Ovary (tissue), 3 donors: ENCODE measurements at regions not wholly inside any gene's neighbourhood (a gene's known extent, or its start where the extent isn't known, plus 50 kb on each side); places are given as distances from the start of the nearest gene placed in this dataset.

Experiments used
- EP300 ChIP-seq: sonication (generic); formaldehyde crosslinking; IDR thresholded peaks from one replicate; pipeline ENCODE4 v1.6.1; 2017; ENCODE audit warnings: antibody characterized with exemption
- POLR2A ChIP-seq: fragments of 450-650 bp; IDR thresholded peaks from one replicate; pipeline ENCODE4 v1.6.1; 2017; ENCODE audit warnings: antibody characterized with exemption, mild to moderate bottlenecking, moderate library complexity
- TF ChIP-seq, protein P1 (sequence below), 3 donors: fragments of 450-650 bp in 2 of 3; fragments of 200-600 bp in 1 of 3; IDR thresholded peaks; one replicate each; pipeline versions ENCODE4 v1.5.1 to v1.8.0; 2016 to 2022; ENCODE audit warnings: antibody characterized with exemption in 3 of 3, mild to moderate bottlenecking in 1 of 3
- donor health status: DM: no; HTN: no; CAD: no.

DNA sequence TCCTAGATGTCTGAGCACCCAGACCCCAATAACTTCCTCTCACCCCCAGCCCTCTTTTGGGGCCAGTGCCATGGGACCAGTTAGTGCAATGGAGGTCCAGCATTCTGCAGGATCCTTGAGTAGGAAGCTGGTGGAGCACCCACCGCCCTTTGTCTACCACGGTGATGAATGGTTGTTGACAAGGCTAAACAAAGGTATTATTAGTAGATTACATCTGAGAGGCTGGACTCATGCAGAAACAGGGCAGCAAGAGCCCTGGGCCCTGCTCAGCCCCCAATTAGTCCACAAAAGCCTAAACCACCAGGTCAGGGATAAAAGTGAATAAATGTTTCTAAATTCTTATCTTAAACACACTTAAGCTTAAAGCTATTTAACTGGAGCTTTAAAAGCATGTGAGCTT, 196.5 kb upstream of the TSHZ3 start:
- TF ChIP-seq EP300, result no peak
- TF ChIP-seq, protein P1, sequence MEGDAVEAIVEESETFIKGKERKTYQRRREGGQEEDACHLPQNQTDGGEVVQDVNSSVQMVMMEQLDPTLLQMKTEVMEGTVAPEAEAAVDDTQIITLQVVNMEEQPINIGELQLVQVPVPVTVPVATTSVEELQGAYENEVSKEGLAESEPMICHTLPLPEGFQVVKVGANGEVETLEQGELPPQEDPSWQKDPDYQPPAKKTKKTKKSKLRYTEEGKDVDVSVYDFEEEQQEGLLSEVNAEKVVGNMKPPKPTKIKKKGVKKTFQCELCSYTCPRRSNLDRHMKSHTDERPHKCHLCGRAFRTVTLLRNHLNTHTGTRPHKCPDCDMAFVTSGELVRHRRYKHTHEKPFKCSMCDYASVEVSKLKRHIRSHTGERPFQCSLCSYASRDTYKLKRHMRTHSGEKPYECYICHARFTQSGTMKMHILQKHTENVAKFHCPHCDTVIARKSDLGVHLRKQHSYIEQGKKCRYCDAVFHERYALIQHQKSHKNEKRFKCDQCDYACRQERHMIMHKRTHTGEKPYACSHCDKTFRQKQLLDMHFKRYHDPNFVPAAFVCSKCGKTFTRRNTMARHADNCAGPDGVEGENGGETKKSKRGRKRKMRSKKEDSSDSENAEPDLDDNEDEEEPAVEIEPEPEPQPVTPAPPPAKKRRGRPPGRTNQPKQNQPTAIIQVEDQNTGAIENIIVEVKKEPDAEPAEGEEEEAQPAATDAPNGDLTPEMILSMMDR (IDR thresholded peaks at IDR 0.05), result no peak
- TF ChIP-seq POLR2A, result no peak
